GM23338 (cell line): ENCODE measurements at regions not wholly inside any gene's neighbourhood (a gene's known extent, or its start where the extent isn't known, plus 50 kb on each side); places are given as distances from the start of the nearest gene placed in this dataset.

Experiments used
- EZH2 ChIP-seq: fragments of 200-600 bp; sonication (generic); IDR thresholded peaks from one replicate; pipeline ENCODE4 v1.8.0; 2017; ENCODE audit warnings: antibody characterized with exemption, mild to moderate bottlenecking, low read depth; ENCODE audit not compliant: unreplicated experiment
- EZH2phosphoT487 ChIP-seq: fragments of 200-600 bp; sonication (generic); IDR thresholded peaks from one replicate; pipeline ENCODE4 v1.8.1; 2018; ENCODE audit warnings: antibody characterized with exemption; ENCODE audit not compliant: unreplicated experiment
- TF ChIP-seq, protein P1 (sequence below), 2 experiments: fragments of 200-600 bp in 1 of 2; sonication (generic) in 1 of 2; conservative IDR thresholded peaks; 2 replicates each; pipeline versions ENCODE4 v1.5.1 to v1.6.1; 2016 to 2017; ENCODE audit warnings: antibody characterized with exemption in 2 of 2, low read depth in 2 of 2, mild to moderate bottlenecking in 2 of 2, moderate library complexity in 1 of 2

- TF ChIP-seq, protein P1, sequence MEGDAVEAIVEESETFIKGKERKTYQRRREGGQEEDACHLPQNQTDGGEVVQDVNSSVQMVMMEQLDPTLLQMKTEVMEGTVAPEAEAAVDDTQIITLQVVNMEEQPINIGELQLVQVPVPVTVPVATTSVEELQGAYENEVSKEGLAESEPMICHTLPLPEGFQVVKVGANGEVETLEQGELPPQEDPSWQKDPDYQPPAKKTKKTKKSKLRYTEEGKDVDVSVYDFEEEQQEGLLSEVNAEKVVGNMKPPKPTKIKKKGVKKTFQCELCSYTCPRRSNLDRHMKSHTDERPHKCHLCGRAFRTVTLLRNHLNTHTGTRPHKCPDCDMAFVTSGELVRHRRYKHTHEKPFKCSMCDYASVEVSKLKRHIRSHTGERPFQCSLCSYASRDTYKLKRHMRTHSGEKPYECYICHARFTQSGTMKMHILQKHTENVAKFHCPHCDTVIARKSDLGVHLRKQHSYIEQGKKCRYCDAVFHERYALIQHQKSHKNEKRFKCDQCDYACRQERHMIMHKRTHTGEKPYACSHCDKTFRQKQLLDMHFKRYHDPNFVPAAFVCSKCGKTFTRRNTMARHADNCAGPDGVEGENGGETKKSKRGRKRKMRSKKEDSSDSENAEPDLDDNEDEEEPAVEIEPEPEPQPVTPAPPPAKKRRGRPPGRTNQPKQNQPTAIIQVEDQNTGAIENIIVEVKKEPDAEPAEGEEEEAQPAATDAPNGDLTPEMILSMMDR (conservative IDR thresholded peaks at IDR 0.05; ENCODE audit: low read depth in 2 of 2): no peak
- no peak for TF ChIP-seq EZH2
- no peak for TF ChIP-seq EZH2phosphoT487
Measured at GRCh38 chrX:152061557-152061956, 76.8 kb downstream of the MAGEA10 start.
